SK-N-SH treated with all-trans-retinoic acid at 6 μM for 48 hours (cell line): ENCODE measurements at regions not wholly inside any gene's neighbourhood (a gene's known extent, or its start where the extent isn't known, plus 50 kb on each side); places are given as distances from the start of the nearest gene placed in this dataset.

Experiments used
- ATAC-seq: fragments of 200-7000 bp; cut with Tn5 transposase; 3 replicates; pipeline ENCODE4 v1.9.1; 2020; ENCODE audit warnings: mild to moderate bottlenecking, moderate library complexity
- ARNTL ChIP-seq: fragments of 450-650 bp; formaldehyde crosslinking; IDR thresholded peaks from 2 replicates; pipeline ENCODE4 v1.5.0; 2020; ENCODE audit warnings: low read depth, mild to moderate bottlenecking, moderate library complexity, borderline replicate concordance
- CREB5 ChIP-seq: fragments of 250-450 bp; sonication (Bioruptor Pico); IDR thresholded peaks from 2 replicates; pipeline ENCODE4 v1.5.1; 2020; ENCODE audit warnings: low read depth, mild to moderate bottlenecking, moderate library complexity
- CSDC2 ChIP-seq: fragments of 250-450 bp; sonication (Bioruptor Pico); IDR thresholded peaks from 2 replicates; pipeline ENCODE4 v1.5.0; 2020; ENCODE audit warnings: mild to moderate bottlenecking, moderate library complexity
- CSRNP3 ChIP-seq: fragments of 250-450 bp; sonication (Bioruptor Pico); IDR thresholded peaks from 2 replicates; pipeline ENCODE4 v1.5.1; 2021; ENCODE audit warnings: mild to moderate bottlenecking, moderate library complexity
- ESRRG ChIP-seq: fragments of 250-450 bp; sonication (Bioruptor Pico); IDR thresholded peaks from 2 replicates; pipeline ENCODE4 v1.6.1; 2021; ENCODE audit warnings: mild to moderate bottlenecking
- GLIS3 ChIP-seq: fragments of 250-450 bp; sonication (Bioruptor Pico); IDR thresholded peaks from 2 replicates; pipeline ENCODE4 v1.5.0; 2020; ENCODE audit warnings: mild to moderate bottlenecking, moderate library complexity
- OSR1 ChIP-seq: fragments of 250-450 bp; sonication (Bioruptor Pico); IDR thresholded peaks from 2 replicates; pipeline ENCODE4 v1.8.0; 2022; ENCODE audit warnings: moderate library complexity, mild to moderate bottlenecking, inconsistent platforms
- PATZ1 ChIP-seq: fragments of 250-450 bp; sonication (Bioruptor Pico); IDR thresholded peaks from 2 replicates; pipeline ENCODE4 v1.8.0; 2020; ENCODE audit warnings: mild to moderate bottlenecking, moderate library complexity, borderline replicate concordance
- POU6F1 ChIP-seq: fragments of 250-450 bp; sonication (Bioruptor Pico); IDR thresholded peaks from 2 replicates; pipeline ENCODE4 v1.8.0; 2021; ENCODE audit warnings: low read depth, mild to moderate bottlenecking, moderate library complexity, borderline replicate concordance
- PPARA ChIP-seq: fragments of 250-450 bp; sonication (Bioruptor Pico); IDR thresholded peaks from 2 replicates; pipeline ENCODE4 v1.5.0; 2020; ENCODE audit warnings: mild to moderate bottlenecking, borderline replicate concordance
- RARB ChIP-seq: fragments of 250-450 bp; sonication (Bioruptor Pico); IDR thresholded peaks from 2 replicates; pipeline ENCODE4 v1.8.0; 2021; ENCODE audit warnings: mild to moderate bottlenecking, moderate library complexity
- SNAI2 ChIP-seq: fragments of 250-450 bp; sonication (Bioruptor Pico); IDR thresholded peaks from 2 replicates; pipeline ENCODE4 v1.5.0; 2020; ENCODE audit warnings: mild to moderate bottlenecking, moderate library complexity
- TCF4 ChIP-seq: fragments of 250-450 bp; sonication (Bioruptor Pico); IDR thresholded peaks from 2 replicates; pipeline ENCODE4 v1.8.0; 2021; ENCODE audit warnings: mild to moderate bottlenecking, moderate library complexity, borderline replicate concordance
- TOX ChIP-seq: fragments of 250-450 bp; sonication (Bioruptor Pico); IDR thresholded peaks from 2 replicates; pipeline ENCODE4 v1.8.0; 2021; ENCODE audit warnings: mild to moderate bottlenecking, moderate library complexity, borderline replicate concordance
- TSHZ2 ChIP-seq: fragments of 250-450 bp; sonication (Bioruptor Pico); IDR thresholded peaks from 2 replicates; pipeline ENCODE4 v1.5.0; 2020; ENCODE audit warnings: mild to moderate bottlenecking, moderate library complexity
- ZC3H10 ChIP-seq: fragments of 250-450 bp; sonication (Bioruptor Pico); IDR thresholded peaks from 2 replicates; pipeline ENCODE4 v1.5.1; 2021; ENCODE audit warnings: mild to moderate bottlenecking, moderate library complexity
- ZFP3 ChIP-seq: fragments of 250-450 bp; sonication (Bioruptor Pico); IDR thresholded peaks from 2 replicates; pipeline ENCODE4 v1.5.0; 2020; ENCODE audit warnings: mild to moderate bottlenecking, moderate library complexity
- ZFP30 ChIP-seq: fragments of 450-650 bp; formaldehyde crosslinking; IDR thresholded peaks from 2 replicates; pipeline ENCODE4 v1.5.0; 2022; ENCODE audit warnings: mild to moderate bottlenecking, moderate library complexity
- ZNF70 ChIP-seq: fragments of 450-650 bp; formaldehyde crosslinking; IDR thresholded peaks from 2 replicates; pipeline ENCODE4 v1.5.0; 2020; ENCODE audit warnings: mild to moderate bottlenecking, moderate library complexity
- ZNF8 ChIP-seq: fragments of 450-650 bp; formaldehyde crosslinking; IDR thresholded peaks from 2 replicates; pipeline ENCODE4 v1.5.0; 2020; ENCODE audit warnings: mild to moderate bottlenecking, moderate library complexity

GRCh38 chr13:72565893-72566292 lies 161.5 kb downstream of the MZT1 start:
- ATAC-seq, result peak; percentile 69; the same call in 2 of the 3 replicates
- no peak for TF ChIP-seq TSHZ2 (CRISPR knock-in tag)
- no peak for TF ChIP-seq ARNTL (CRISPR knock-in tag)
- no peak for TF ChIP-seq ZNF70 (CRISPR knock-in tag)
- no peak for TF ChIP-seq TOX
- no peak for TF ChIP-seq ESRRG (CRISPR knock-in tag)
- no peak for TF ChIP-seq POU6F1 (CRISPR knock-in tag)
- no peak for TF ChIP-seq PPARA (CRISPR knock-in tag)
- no peak for TF ChIP-seq ZC3H10 (CRISPR knock-in tag)
- TF ChIP-seq OSR1 (CRISPR knock-in tag), result no peak
- TF ChIP-seq PATZ1 (CRISPR knock-in tag), result no peak
- TF ChIP-seq GLIS3 (CRISPR knock-in tag), result no peak
- no peak for TF ChIP-seq CSRNP3 (CRISPR knock-in tag)
- TF ChIP-seq SNAI2 (CRISPR knock-in tag), result no peak
- TF ChIP-seq ZFP30, result no peak
- TF ChIP-seq CREB5 (CRISPR knock-in tag), result no peak
- TF ChIP-seq ZFP3 (CRISPR knock-in tag), result no peak
- no peak for TF ChIP-seq RARB (CRISPR knock-in tag)

GRCh38 chr13:72562686-72563085 lies 164.7 kb downstream of the MZT1 start:
- no peak for ATAC-seq
- TF ChIP-seq PATZ1 (CRISPR knock-in tag) (no peak), ZNF8 (CRISPR knock-in tag) (no peak), ZC3H10 (CRISPR knock-in tag) (no peak), OSR1 (CRISPR knock-in tag) (no peak), SNAI2 (CRISPR knock-in tag) (no peak)

GRCh38 chr13:72561791-72562190 lies 165.6 kb downstream of the MZT1 start:
- peak; percentile 67 for ATAC-seq
- TF ChIP-seq PPARA (CRISPR knock-in tag) (peak; percentile 78; the same call in 1 of the 2 replicates), ZNF70 (CRISPR knock-in tag) (no peak), ZNF8 (CRISPR knock-in tag) (peak; percentile 55; the same call in 1 of the 2 replicates), OSR1 (CRISPR knock-in tag) (no peak), TCF4 (CRISPR knock-in tag) (peak; percentile 99), ARNTL (CRISPR knock-in tag) (no peak), CREB5 (CRISPR knock-in tag) (peak; percentile 45; the same call in 1 of the 2 replicates), CSDC2 (CRISPR knock-in tag) (no peak), POU6F1 (CRISPR knock-in tag) (no peak), GLIS3 (CRISPR knock-in tag) (peak; percentile 81; the same call in 1 of the 2 replicates), TOX (no peak), ESRRG (CRISPR knock-in tag) (peak; percentile 67; the same call in 1 of the 2 replicates), RARB (CRISPR knock-in tag) (no peak), ZC3H10 (CRISPR knock-in tag) (no peak)
